Uterus (tissue), 3 donors: ENCODE measurements at regions not wholly inside any gene's neighbourhood (a gene's known extent, or its start where the extent isn't known, plus 50 kb on each side); places are given as distances from the start of the nearest gene placed in this dataset.

Source experiments
- DNase-seq, 2 donors: peaks; one replicate each; pipeline ENCODE4 v3.0.0-alpha.2; 2019 to 2020
- H3K27ac ChIP-seq, 2 donors: fragments of 200-600 bp; sonication (generic); 1 replicate in 1 of 2; 2 replicates in 1 of 2; pipeline ENCODE4 v1.5.1; 2016 to 2018
- H3K27me3 ChIP-seq, 2 donors: fragments of 200-600 bp; sonication (generic); one replicate each; pipeline ENCODE4 v1.5.1; 2018 to 2019; ENCODE audit warnings: control low read depth in 1 of 2
- H3K36me3 ChIP-seq, 2 donors: fragments of 200-600 bp; sonication (generic); one replicate each; pipeline ENCODE4 v1.5.1; 2019; ENCODE audit warnings: control low read depth in 1 of 2
- H3K4me1 ChIP-seq, 2 donors: fragments of 200-600 bp; sonication (generic); one replicate each; pipeline ENCODE4 v1.5.1; 2018 to 2019; ENCODE audit warnings: control low read depth in 1 of 2
- H3K4me3 ChIP-seq, 2 donors: fragments of 200-600 bp; sonication (generic); 1 replicate in 1 of 2; 2 replicates in 1 of 2; pipeline ENCODE4 v1.5.1; 2018 to 2019; ENCODE audit warnings: mild to moderate bottlenecking in 1 of 2
- H3K9me3 ChIP-seq, 2 donors: fragments of 200-600 bp; sonication (generic); one replicate each; pipeline ENCODE4 v1.5.1; 2019; ENCODE audit warnings: control low read depth in 1 of 2
- CTCF ChIP-seq, 4 experiments: fragments of 200-600 bp in 2 of 4; fragments of 450-650 bp in 2 of 4; sonication (generic) in 2 of 4; IDR thresholded peaks; one replicate each; pipeline ENCODE4 v1.5.1; 2016 to 2019; ENCODE audit warnings: antibody characterized with exemption in 4 of 4, mild to moderate bottlenecking in 2 of 4, moderate library complexity in 1 of 4
- POLR2A ChIP-seq, 2 donors: fragments of 450-650 bp; IDR thresholded peaks; one replicate each; pipeline ENCODE4 v1.6.1; 2016; ENCODE audit warnings: antibody characterized with exemption in 2 of 2, mild to moderate bottlenecking in 1 of 2, moderate library complexity in 1 of 2
- intact Hi-C: fragments of 100-400 bp; cut with DNase I; formaldehyde crosslinking; loops from one replicate; pipeline ENCODE4 v1.15.1; 2023; ENCODE audit warnings: low total_unique reads
- donor health status: DM: yes; HTN: yes; CAD: no.

GRCh38 chr3:9311228-9311627 is 51.6 kb upstream of the THUMPD3 start:
- Histone ChIP-seq H3K4me1 (no peaks in the 10 kb centered on the region), H3K27me3 (no peaks in the 10 kb centered on the region), H3K36me3 (no peaks in the 10 kb centered on the region), H3K9me3 (no peaks in the 10 kb centered on the region), H3K27ac (no peak overlapping the region), H3K4me3 (no peak overlapping the region)
- intact Hi-C loops: no loop called here
- TF ChIP-seq POLR2A (IDR thresholded peaks at IDR 0.05): no peak
- TF ChIP-seq CTCF (IDR thresholded peaks at IDR 0.05): no peak
- DNase-seq: no peak
